ENCODE measurements at regions not wholly inside any gene's neighbourhood (a gene's known extent, or its start where the extent isn't known, plus 50 kb on each side); places are given as distances from the start of the nearest gene placed in this dataset.

DNA sequence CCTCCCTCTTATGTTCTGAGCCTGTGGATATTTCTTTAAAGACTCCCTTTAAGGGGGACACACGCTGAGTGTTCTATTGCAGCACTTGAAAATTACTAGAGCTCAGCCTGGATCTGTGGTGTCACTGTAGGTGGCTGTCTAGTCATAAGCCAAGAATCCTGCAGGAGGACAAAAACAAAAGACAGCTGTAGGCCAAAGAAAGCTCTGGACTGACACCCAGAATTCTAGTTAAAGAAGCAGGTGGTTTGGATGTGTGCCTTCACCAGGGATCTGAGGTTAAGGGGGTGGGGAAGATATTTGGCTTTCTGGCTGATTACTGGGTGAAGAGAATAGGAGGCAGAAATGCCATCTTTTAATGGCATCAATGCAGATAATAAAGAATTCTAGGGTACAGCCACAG lies 842.5 kb upstream of the NXPH2 start:
- no peaks in the 10 kb centered on the region for H3K27me3 Mint-ChIP-seq
- H3K27ac Mint-ChIP-seq, result no peak overlapping the region
- TF ChIP-seq, protein P1, sequence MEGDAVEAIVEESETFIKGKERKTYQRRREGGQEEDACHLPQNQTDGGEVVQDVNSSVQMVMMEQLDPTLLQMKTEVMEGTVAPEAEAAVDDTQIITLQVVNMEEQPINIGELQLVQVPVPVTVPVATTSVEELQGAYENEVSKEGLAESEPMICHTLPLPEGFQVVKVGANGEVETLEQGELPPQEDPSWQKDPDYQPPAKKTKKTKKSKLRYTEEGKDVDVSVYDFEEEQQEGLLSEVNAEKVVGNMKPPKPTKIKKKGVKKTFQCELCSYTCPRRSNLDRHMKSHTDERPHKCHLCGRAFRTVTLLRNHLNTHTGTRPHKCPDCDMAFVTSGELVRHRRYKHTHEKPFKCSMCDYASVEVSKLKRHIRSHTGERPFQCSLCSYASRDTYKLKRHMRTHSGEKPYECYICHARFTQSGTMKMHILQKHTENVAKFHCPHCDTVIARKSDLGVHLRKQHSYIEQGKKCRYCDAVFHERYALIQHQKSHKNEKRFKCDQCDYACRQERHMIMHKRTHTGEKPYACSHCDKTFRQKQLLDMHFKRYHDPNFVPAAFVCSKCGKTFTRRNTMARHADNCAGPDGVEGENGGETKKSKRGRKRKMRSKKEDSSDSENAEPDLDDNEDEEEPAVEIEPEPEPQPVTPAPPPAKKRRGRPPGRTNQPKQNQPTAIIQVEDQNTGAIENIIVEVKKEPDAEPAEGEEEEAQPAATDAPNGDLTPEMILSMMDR (conservative IDR thresholded peaks at IDR 0.05), result no peak
- no peak for DNase-seq (ENCODE audit: extremely low spot score, unreplicated experiment)
- peaks cover 4% of the 10 kb centered on the region for H3K9me3 Mint-ChIP-seq
- no peaks in the 10 kb centered on the region for H3K4me1 Mint-ChIP-seq (ENCODE audit: unreplicated experiment)
- H3K36me3 Mint-ChIP-seq, result no peaks in the 10 kb centered on the region
- no peak overlapping the region for H3K4me3 Mint-ChIP-seq

DNA sequence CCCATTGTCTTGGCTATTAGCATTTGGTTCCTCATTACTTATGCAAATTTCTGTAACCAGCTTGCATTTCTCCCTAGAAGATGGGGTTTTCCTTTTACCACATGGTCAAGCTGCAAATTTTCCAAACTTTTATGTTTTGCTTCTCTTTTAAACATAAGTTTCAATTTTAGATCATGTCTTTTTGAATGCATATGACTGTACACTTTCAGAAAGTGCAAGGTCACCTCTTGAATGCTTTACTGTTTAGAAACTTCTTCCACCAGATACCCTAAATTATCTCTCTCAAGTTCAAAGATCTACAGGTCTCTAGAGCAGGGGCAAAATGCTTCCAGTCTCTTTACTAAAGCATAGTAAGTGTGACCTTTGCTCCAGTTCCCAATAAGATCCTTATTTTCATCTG lies 837.6 kb upstream of the NXPH2 start:
- no peaks in the 10 kb centered on the region for H3K36me3 Mint-ChIP-seq
- TF ChIP-seq, protein P1 (conservative IDR thresholded peaks at IDR 0.05), result no peak
- no peaks in the 10 kb centered on the region for H3K27me3 Mint-ChIP-seq
- no peaks in the 10 kb centered on the region for H3K4me1 Mint-ChIP-seq (ENCODE audit: unreplicated experiment)
- no peak overlapping the region for H3K4me3 Mint-ChIP-seq
- DNase-seq (ENCODE audit: extremely low spot score, unreplicated experiment), result no peak
- H3K27ac Mint-ChIP-seq, result no peak overlapping the region
- H3K9me3 Mint-ChIP-seq, result peaks cover 4% of the 10 kb centered on the region

DNA sequence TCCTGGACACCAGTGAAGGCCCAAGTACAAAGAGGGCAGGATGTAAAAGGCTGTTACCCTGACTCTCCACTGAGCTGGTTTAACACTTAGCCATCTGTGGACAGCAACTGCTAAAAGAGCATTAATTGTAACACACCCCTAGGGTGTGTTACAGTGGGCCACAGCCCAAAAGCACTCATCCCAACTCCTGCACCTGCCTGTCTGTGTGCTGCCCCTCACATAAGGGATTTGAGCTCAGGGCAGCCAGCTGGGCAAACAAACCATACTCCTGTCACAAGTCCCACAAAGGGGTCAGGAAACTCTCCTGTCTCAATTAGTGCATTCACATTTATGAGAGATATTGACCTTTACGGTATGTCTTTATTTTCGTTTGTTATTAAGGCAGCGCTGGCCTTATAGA lies 833.1 kb upstream of the NXPH2 start:
- H3K36me3 Mint-ChIP-seq, result no peaks in the 10 kb centered on the region
- no peak for DNase-seq (ENCODE audit: extremely low spot score, unreplicated experiment)
- H3K4me3 Mint-ChIP-seq, result no peak overlapping the region
- no peak overlapping the region for H3K27ac Mint-ChIP-seq
- H3K9me3 Mint-ChIP-seq, result no peaks in the 10 kb centered on the region
- H3K4me1 Mint-ChIP-seq (ENCODE audit: unreplicated experiment), result no peaks in the 10 kb centered on the region
- no peaks in the 10 kb centered on the region for H3K27me3 Mint-ChIP-seq
- TF ChIP-seq, protein P1 (conservative IDR thresholded peaks at IDR 0.05), result no peak

DNA sequence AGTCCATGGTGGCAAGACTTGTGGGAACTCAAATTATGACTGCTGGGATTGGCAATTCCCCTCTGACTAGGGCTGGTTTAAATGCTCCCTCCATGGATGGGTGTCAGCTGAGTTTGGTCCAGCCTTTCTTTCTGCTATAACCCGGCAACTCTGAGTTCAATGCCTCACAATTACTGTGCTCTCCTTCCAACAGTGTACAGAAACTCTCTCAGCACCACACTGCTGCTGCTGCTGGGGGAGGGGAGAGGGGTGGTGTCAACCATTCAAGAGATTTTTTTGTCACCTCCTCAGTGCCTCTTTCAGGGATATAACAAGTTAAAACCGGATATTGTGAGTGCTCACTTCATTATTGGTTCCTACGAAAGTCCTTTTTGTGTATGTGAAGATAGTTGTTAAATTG lies 830.3 kb upstream of the NXPH2 start:
- no peak overlapping the region for H3K27ac Mint-ChIP-seq
- H3K4me3 Mint-ChIP-seq, result no peak overlapping the region
- no peak for DNase-seq (ENCODE audit: extremely low spot score, unreplicated experiment)
- TF ChIP-seq, protein P1 (conservative IDR thresholded peaks at IDR 0.05), result no peak
- H3K4me1 Mint-ChIP-seq (ENCODE audit: unreplicated experiment), result no peaks in the 10 kb centered on the region
- no peaks in the 10 kb centered on the region for H3K36me3 Mint-ChIP-seq
- peaks cover under 1% of the 10 kb centered on the region for H3K9me3 Mint-ChIP-seq
- H3K27me3 Mint-ChIP-seq, result no peaks in the 10 kb centered on the region

DNA sequence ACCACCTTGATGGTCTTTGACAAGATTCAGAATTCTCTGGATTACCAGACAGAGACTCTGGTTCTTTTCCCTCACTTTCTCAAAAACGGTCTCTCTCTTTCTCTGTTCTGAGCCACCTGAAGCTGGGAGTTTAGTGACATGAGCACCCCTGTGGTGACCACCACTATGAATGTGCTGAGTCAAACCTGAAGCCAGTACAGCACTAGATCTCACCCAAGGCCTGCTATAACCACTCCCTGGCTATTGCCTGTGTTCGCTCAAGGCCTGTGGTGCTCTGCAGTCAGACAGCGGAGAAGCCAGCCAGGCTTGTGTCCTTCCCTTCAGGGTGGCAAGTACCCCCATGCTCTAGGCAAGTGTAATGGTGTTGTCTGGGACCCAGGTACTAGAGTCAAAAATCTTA lies 828.9 kb upstream of the NXPH2 start:
- DNase-seq (ENCODE audit: extremely low spot score, unreplicated experiment), result no peak
- Mint-ChIP-seq H3K27me3 (no peaks in the 10 kb centered on the region), H3K27ac (no peak overlapping the region), H3K4me3 (no peak overlapping the region), H3K36me3 (no peaks in the 10 kb centered on the region), H3K9me3 (peaks cover 5% of the 10 kb centered on the region), H3K4me1 (ENCODE audit: unreplicated experiment) (no peaks in the 10 kb centered on the region)
- TF ChIP-seq, protein P1 (conservative IDR thresholded peaks at IDR 0.05), result no peak

DNA sequence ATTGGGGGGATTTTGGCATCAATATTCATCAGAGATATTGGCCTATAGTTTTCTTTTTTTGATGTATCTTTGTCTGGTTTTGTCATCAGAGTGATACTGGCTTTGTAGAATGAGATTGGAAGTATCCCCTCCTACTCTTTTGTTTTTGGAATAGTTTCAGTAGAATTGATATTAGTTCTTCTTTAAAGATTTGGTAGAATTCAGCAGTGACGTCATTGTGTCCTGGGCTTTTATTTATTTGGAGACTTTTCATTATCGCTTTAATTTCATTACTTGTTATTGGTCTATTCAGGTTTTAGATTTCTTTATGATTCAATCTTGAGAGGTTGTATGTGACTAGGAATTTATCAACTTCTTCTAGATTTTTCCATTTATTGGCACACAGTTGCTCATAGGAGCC lies 825.5 kb upstream of the NXPH2 start:
- TF ChIP-seq, protein P1 (conservative IDR thresholded peaks at IDR 0.05), result no peak
- Mint-ChIP-seq H3K4me3 (no peak overlapping the region), H3K4me1 (ENCODE audit: unreplicated experiment) (no peaks in the 10 kb centered on the region), H3K36me3 (no peaks in the 10 kb centered on the region), H3K27me3 (no peaks in the 10 kb centered on the region), H3K27ac (no peak overlapping the region), H3K9me3 (peaks cover 5% of the 10 kb centered on the region)
- no peak for DNase-seq (ENCODE audit: extremely low spot score, unreplicated experiment)

Data from type B pancreatic cell (in vitro differentiated cells).